Prostate gland (tissue), 2 donors: ENCODE measurements at regions not wholly inside any gene's neighbourhood (a gene's known extent, or its start where the extent isn't known, plus 50 kb on each side); places are given as distances from the start of the nearest gene placed in this dataset.

Source experiments
- CTCF ChIP-seq, 4 experiments: fragments of 200-600 bp in 2 of 4; fragments of 450-650 bp in 2 of 4; sonication (generic) in 2 of 4; IDR thresholded peaks; 1 replicate in 3 of 4; 2 replicates in 1 of 4; pipeline ENCODE4 v1.5.1; 2016 to 2019; ENCODE audit warnings: antibody characterized with exemption in 4 of 4, mild to moderate bottlenecking in 2 of 4, moderate library complexity in 2 of 4
- POLR2A ChIP-seq: fragments of 450-650 bp; IDR thresholded peaks from one replicate; pipeline ENCODE4 v1.6.1; 2016; ENCODE audit warnings: antibody characterized with exemption, mild to moderate bottlenecking

GRCh38 chr17:72206376-72206775 lies 85.6 kb downstream of the SOX9 start:
- no peak for TF ChIP-seq CTCF (IDR thresholded peaks at IDR 0.05)
- TF ChIP-seq POLR2A = no peak
